GM21526 (cell line): ENCODE measurements at regions not wholly inside any gene's neighbourhood (a gene's known extent, or its start where the extent isn't known, plus 50 kb on each side); places are given as distances from the start of the nearest gene placed in this dataset.

Experiments
- ATAC-seq: cut with Tn5 transposase; IDR thresholded peaks from one replicate; pipeline ENCODE4 v1.9.1; 2021; ENCODE audit warnings: moderate library complexity; ENCODE audit not compliant: unreplicated experiment, low FRiP score

- ATAC-seq = no peak
Measured at GRCh38 chr1:232293361-232293760, 336.6 kb downstream of the SIPA1L2 start.

GRCh38 chr1:232292818-232293217 is 337.1 kb downstream of the SIPA1L2 start:
- ATAC-seq = no peak

GRCh38 chr1:232292239-232292638 is 337.7 kb downstream of the SIPA1L2 start:
- ATAC-seq = no peak

- no peak for ATAC-seq
Measured at GRCh38 chr1:232291681-232292080, 338.3 kb downstream of the SIPA1L2 start.

GRCh38 chr1:232291261-232291660 is 338.7 kb downstream of the SIPA1L2 start:
- no peak for ATAC-seq

GRCh38 chr1:232290570-232290969 is 339.4 kb downstream of the SIPA1L2 start:
- ATAC-seq = no peak

GRCh38 chr1:232287676-232288569 is 342.0 kb downstream of the SIPA1L2 start:
- no peak for ATAC-seq

- ATAC-seq = no peak
Measured at GRCh38 chr1:232285138-232285537, 344.8 kb downstream of the SIPA1L2 start.

- no peak for ATAC-seq
Measured at GRCh38 chr1:232283864-232284263, 346.1 kb downstream of the SIPA1L2 start.

GRCh38 chr1:232282498-232282897 is 347.4 kb downstream of the SIPA1L2 start:
- no peak for ATAC-seq

- no peak for ATAC-seq
Measured at GRCh38 chr1:232280910-232281309, 349.0 kb downstream of the SIPA1L2 start.

GRCh38 chr1:232279909-232280400 is 350.0 kb downstream of the SIPA1L2 start:
- ATAC-seq = no peak

- no peak for ATAC-seq
Measured at GRCh38 chr1:232278925-232279324, 351.0 kb downstream of the SIPA1L2 start.

GRCh38 chr1:232276651-232277050 is 353.3 kb downstream of the SIPA1L2 start:
- no peak for ATAC-seq

- no peak for ATAC-seq
Measured at GRCh38 chr1:232274999-232275710, 354.8 kb downstream of the SIPA1L2 start.

- no peak for ATAC-seq
Measured at GRCh38 chr1:232274236-232274855, 355.6 kb downstream of the SIPA1L2 start.

- no peak for ATAC-seq
Measured at GRCh38 chr1:232273011-232273410, 356.9 kb downstream of the SIPA1L2 start.

- no peak for ATAC-seq
Measured at GRCh38 chr1:232271991-232272589, 357.8 kb downstream of the SIPA1L2 start.

GRCh38 chr1:232271299-232271698 is 358.6 kb downstream of the SIPA1L2 start:
- ATAC-seq = no peak

- ATAC-seq = no peak
Measured at GRCh38 chr1:232269988-232270387, 359.9 kb downstream of the SIPA1L2 start.
